Adrenal gland (tissue), 9 donors: ENCODE measurements at regions not wholly inside any gene's neighbourhood (a gene's known extent, or its start where the extent isn't known, plus 50 kb on each side); places are given as distances from the start of the nearest gene placed in this dataset.

Source experiments
- DNase-seq, 7 donors: peaks; one replicate each; pipeline ENCODE4 v3.0.0-alpha.2; 2019 to 2020
- H3K27ac ChIP-seq, 5 donors: fragments of 200-600 bp; sonication (generic) in 4 of 5; 1 replicate in 3 of 5; 2 replicates in 2 of 5; pipeline versions ENCODE4 v1.5.1 to v1.8.0; 2016 to 2020; ENCODE audit warnings: mild to moderate bottlenecking in 1 of 5
- H3K27me3 ChIP-seq: fragments of 200-600 bp; 2 replicates; pipeline ENCODE4 v1.8.0; 2021
- H3K36me3 ChIP-seq, 2 donors: fragments of 200-600 bp; replicated peaks in 1 of 2; 1 replicate in 1 of 2; 2 replicates in 1 of 2; pipeline versions ENCODE4 v1.5.1 to v1.8.0; 2018 to 2022
- H3K4me1 ChIP-seq, 2 donors: fragments of 200-600 bp; replicated peaks in 1 of 2; 1 replicate in 1 of 2; 2 replicates in 1 of 2; pipeline versions ENCODE4 v1.5.1 to v1.8.0; 2018 to 2021
- H3K4me3 ChIP-seq, 4 donors: fragments of 200-600 bp; sonication (generic) in 3 of 4; one replicate each; pipeline ENCODE4 v1.5.1; 2016 to 2018
- H3K9me3 ChIP-seq, 3 donors: fragments of 200-600 bp; sonication (generic) in 1 of 3; replicated peaks in 1 of 3; 1 replicate in 2 of 3; 2 replicates in 1 of 3; pipeline versions ENCODE4 v1.5.1 to v1.8.0; 2016 to 2021
- POLR2A ChIP-seq, 2 donors: fragments of 450-650 bp; IDR thresholded peaks; one replicate each; pipeline ENCODE4 v1.6.1; 2017; ENCODE audit warnings: antibody characterized with exemption in 2 of 2, mild to moderate bottlenecking in 2 of 2, moderate library complexity in 1 of 2
- WGBS, 4 donors: extraction: QIAGEN DNeasy Blood & Tissue Kit in 2 of 4; methylation state at CpG; one replicate each; pipeline versions ENCODE4 v1.1.5 to v1.1.7; 2013 to 2017; 5-methylcytosine and 5-hydroxymethylcytosine counted together
- intact Hi-C, 2 donors: fragments of 100-400 bp; cut with DNase I; formaldehyde crosslinking; loops; one replicate each; pipeline versions ENCODE4 v1.14.1 to v1.15.0; 2022 to 2023
- TF ChIP-seq, protein P1 (sequence below), 6 experiments: fragments of 450-650 bp in 4 of 6; fragments of 200-600 bp in 2 of 6; sonication (generic) in 1 of 6; IDR thresholded peaks; 1 replicate in 5 of 6; 2 replicates in 1 of 6; pipeline versions ENCODE4 v1.5.1 to v1.8.0; 2016 to 2021; ENCODE audit warnings: antibody characterized with exemption in 6 of 6, mild to moderate bottlenecking in 2 of 6, moderate library complexity in 1 of 6
- donor health status: healthy with polysubstance abuse.
- donor health status: Bipolar disorder and iron deficiency.
- donor health status: DM: yes; HTN: yes; CAD: no.
- donor health status: DM: no; HTN: no; CAD: no.
- donor health status: DM: no; HTN: no; CAD: no.

DNA sequence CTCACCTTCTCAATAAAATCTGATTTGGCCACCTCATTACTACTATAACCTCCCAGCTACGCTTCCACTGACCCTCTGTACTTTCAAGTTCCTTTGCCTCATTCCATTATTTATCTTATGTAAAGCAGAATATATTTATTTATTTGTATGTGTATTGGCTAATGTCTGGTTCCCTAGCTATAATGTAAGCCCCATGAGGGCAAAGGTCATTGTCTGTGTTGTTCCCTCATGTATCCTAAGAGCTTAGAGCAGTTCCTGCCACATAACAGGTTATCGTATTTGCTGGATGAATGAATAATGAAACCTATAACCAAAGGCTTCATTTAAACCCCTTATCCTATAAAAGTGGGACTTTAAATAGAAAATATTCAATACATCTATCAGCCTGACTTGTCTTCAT, 77.9 kb upstream of the DPT start:
- H3K27me3 ChIP-seq, result no peaks in the 10 kb centered on the region
- H3K9me3 ChIP-seq, result no peaks in the 10 kb centered on the region
- H3K4me1 ChIP-seq, result no peaks in the 10 kb centered on the region
- H3K36me3 ChIP-seq, result no peaks in the 10 kb centered on the region
- 75 to 96% (median 93%) methylated on average over 2 of the region's 2 CpGs for WGBS, 4 donors
- TF ChIP-seq POLR2A (IDR thresholded peaks at IDR 0.05), result no peak
- TF ChIP-seq, protein P1, sequence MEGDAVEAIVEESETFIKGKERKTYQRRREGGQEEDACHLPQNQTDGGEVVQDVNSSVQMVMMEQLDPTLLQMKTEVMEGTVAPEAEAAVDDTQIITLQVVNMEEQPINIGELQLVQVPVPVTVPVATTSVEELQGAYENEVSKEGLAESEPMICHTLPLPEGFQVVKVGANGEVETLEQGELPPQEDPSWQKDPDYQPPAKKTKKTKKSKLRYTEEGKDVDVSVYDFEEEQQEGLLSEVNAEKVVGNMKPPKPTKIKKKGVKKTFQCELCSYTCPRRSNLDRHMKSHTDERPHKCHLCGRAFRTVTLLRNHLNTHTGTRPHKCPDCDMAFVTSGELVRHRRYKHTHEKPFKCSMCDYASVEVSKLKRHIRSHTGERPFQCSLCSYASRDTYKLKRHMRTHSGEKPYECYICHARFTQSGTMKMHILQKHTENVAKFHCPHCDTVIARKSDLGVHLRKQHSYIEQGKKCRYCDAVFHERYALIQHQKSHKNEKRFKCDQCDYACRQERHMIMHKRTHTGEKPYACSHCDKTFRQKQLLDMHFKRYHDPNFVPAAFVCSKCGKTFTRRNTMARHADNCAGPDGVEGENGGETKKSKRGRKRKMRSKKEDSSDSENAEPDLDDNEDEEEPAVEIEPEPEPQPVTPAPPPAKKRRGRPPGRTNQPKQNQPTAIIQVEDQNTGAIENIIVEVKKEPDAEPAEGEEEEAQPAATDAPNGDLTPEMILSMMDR (IDR thresholded peaks at IDR 0.05), result no peak
- no peak overlapping the region for H3K27ac ChIP-seq
- H3K4me3 ChIP-seq, result no peak overlapping the region
- intact Hi-C loops, result no loop called here
- no peak for DNase-seq

DNA sequence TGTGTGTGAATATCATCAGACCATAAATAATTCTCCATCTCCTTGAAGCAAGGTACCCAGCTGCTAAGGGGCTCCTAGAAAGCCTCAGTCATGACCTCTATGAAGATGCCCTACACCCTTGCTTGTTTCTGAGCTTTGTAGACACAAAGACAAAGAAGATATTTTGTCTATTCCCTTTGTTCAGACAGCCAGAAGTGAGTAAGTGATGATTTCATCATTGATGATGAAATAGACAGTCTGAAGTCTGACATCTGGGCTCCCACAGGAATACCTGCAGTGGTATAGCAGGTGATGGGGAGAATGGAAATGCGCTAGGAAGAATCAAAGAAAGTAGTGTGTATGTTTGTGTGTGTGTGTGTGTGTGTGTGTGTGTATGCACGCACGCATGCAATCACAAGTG, 82.2 kb upstream of the DPT start:
- Histone ChIP-seq H3K9me3 (no peaks in the 10 kb centered on the region), H3K4me3 (no peak overlapping the region), H3K4me1 (no peaks in the 10 kb centered on the region), H3K36me3 (no peaks in the 10 kb centered on the region), H3K27ac (no peak overlapping the region), H3K27me3 (no peaks in the 10 kb centered on the region)
- TF ChIP-seq, protein P1 (IDR thresholded peaks at IDR 0.05), result no peak
- no peak for TF ChIP-seq POLR2A (IDR thresholded peaks at IDR 0.05)
- WGBS, 4 donors, result 87 to 93% (median 89%) methylated on average over 3 of the region's 3 CpGs
- no peak for DNase-seq
- intact Hi-C loops, result no loop called here

DNA sequence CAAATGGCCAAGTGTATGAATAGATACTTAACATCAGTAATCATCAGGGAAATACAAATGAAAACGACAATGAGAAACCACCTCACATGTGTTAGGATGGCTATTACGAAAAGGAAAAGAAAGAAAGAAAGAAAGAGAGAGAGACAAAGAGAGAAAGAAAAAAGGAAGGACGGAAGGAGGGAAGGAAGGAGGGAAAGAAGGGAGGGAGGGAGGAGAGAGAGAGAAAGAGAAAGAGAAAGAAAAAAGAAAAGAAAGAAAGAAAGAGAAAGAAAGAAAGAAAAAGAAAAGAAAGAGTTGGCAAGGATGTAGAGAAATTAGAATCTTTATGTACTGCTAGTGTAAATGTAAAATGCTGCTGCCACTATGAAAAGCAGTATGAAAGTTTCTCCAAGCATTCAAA, 90.7 kb upstream of the DPT start:
- Histone ChIP-seq H3K27ac (no peak overlapping the region), H3K36me3 (no peaks in the 10 kb centered on the region), H3K4me1 (no peaks in the 10 kb centered on the region), H3K27me3 (no peaks in the 10 kb centered on the region), H3K9me3 (no peaks in the 10 kb centered on the region), H3K4me3 (no peak overlapping the region)
- WGBS, 4 donors, result 85 to 89% (median 87%) methylated on average over 3 of the region's 3 CpGs
- no peak for DNase-seq
- intact Hi-C loops, result no loop called here
- no peak for TF ChIP-seq POLR2A (IDR thresholded peaks at IDR 0.05)
- TF ChIP-seq, protein P1 (IDR thresholded peaks at IDR 0.05), result no peak

DNA sequence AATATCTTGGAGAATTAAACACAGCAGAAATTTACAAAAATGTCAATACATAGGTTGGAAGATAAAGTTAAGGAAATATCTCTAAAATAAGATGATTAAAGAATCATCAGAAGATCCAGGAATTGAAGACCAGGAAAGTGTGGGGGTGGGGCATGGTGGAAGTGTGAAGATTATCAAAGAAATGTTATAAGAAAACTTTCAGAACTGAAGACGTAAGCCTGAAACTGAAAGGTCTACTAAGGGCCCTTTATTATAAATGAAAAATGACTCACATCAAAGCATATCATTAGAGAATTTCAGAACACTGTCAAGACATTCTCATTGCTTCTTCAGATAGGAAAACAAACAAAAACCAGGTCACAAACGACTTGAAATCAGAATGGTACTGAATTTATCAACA, 92.4 kb upstream of the DPT start:
- Histone ChIP-seq H3K36me3 (no peaks in the 10 kb centered on the region), H3K4me3 (no peak overlapping the region), H3K4me1 (no peaks in the 10 kb centered on the region), H3K27me3 (no peaks in the 10 kb centered on the region), H3K9me3 (no peaks in the 10 kb centered on the region), H3K27ac (no peak overlapping the region)
- intact Hi-C loops, result no loop called here
- DNase-seq, result no peak
- no peak for TF ChIP-seq POLR2A (IDR thresholded peaks at IDR 0.05)
- TF ChIP-seq, protein P1 (IDR thresholded peaks at IDR 0.05), result no peak
- WGBS, 4 donors, result 39 to 62% (median 58%) methylated on average over 2 of the region's 2 CpGs
